Left colon (tissue), 2 donors: ENCODE measurements at regions not wholly inside any gene's neighbourhood (a gene's known extent, or its start where the extent isn't known, plus 50 kb on each side); places are given as distances from the start of the nearest gene placed in this dataset.
"Not testable (repeated sequence)": the region's sequence is repeated elsewhere in the genome, so short reads cannot be mapped to it uniquely, and the experiment has no call there.

Source experiments
- ATAC-seq: fragments of 200-7000 bp; cut with Tn5 transposase; one replicate; pipeline ENCODE4 v1.9.1; 2020; ENCODE audit warnings: mild to moderate bottlenecking, moderate library complexity
- DNase-seq, 2 donors: peaks; one replicate each; pipeline ENCODE4 v3.0.0-alpha.2; 2020
- intact Hi-C, 2 donors: fragments of 100-400 bp; cut with DNase I in 1 of 2; cut with micrococcal nuclease in 1 of 2; formaldehyde crosslinking; loops; one replicate each; pipeline versions ENCODE4 v1.11.2 to v1.14.0; 2022; cut with DNase I, micrococcal nuclease
- donor health status: DM: no; HTN: no; CAD: no.
- donor health status: DM: yes; HTN: yes; CAD: no.

GRCh38 chr6:78365473-78365872 is 501.9 kb upstream of the IRAK1BP1 start:
- intact Hi-C loops = no loop called here
- no peak for ATAC-seq
- no peak for DNase-seq

GRCh38 chr6:78377056-78377455 is 490.3 kb upstream of the IRAK1BP1 start:
- DNase-seq (no peak), ATAC-seq (no peak)
- intact Hi-C loops = no loop called here

- no peak for ATAC-seq
- intact Hi-C loops = no loop called here
- DNase-seq = no peak
Observed at GRCh38 chr6:78379982-78380381, 487.4 kb upstream of the IRAK1BP1 start.

- DNase-seq (no peak), ATAC-seq (no peak)
- intact Hi-C loops = no loop called here
Observed at GRCh38 chr6:78380541-78380940, 486.8 kb upstream of the IRAK1BP1 start.

- ATAC-seq (no peak), DNase-seq (no peak)
- intact Hi-C loops = no loop called here
Observed at GRCh38 chr6:78383968-78384367, 483.4 kb upstream of the IRAK1BP1 start.

- intact Hi-C loops, ATAC-seq: not testable (repeated sequence)
Observed at GRCh38 chr6:78386854-78387253, 480.5 kb upstream of the IRAK1BP1 start.

GRCh38 chr6:78390066-78390465 is 477.3 kb upstream of the IRAK1BP1 start:
- intact Hi-C loops = no loop called here
- ATAC-seq (no peak), DNase-seq (no peak)

More at GRCh38 chr6:78386854-78387253, 480.5 kb upstream of the IRAK1BP1 start:
- DNase-seq = not testable (repeated sequence)

GRCh38 chr6:78397499-78397898 is 469.9 kb upstream of the IRAK1BP1 start:
- no peak for ATAC-seq

GRCh38 chr6:78398292-78398691 is 469.1 kb upstream of the IRAK1BP1 start:
- intact Hi-C loops = no loop called here
- ATAC-seq (no peak), DNase-seq (no peak)

More at GRCh38 chr6:78397499-78397898, 469.9 kb upstream of the IRAK1BP1 start:
- no peak for DNase-seq
- intact Hi-C loops = no loop called here

GRCh38 chr6:78400076-78400475 is 467.3 kb upstream of the IRAK1BP1 start:
- DNase-seq (no peak), ATAC-seq (no peak)
- intact Hi-C loops = no loop called here

GRCh38 chr6:78427386-78427785 is 440.0 kb upstream of the IRAK1BP1 start:
- DNase-seq = no peak
- ATAC-seq = no peak
- intact Hi-C loops = no loop called here

GRCh38 chr6:78430521-78430920 is 436.8 kb upstream of the IRAK1BP1 start:
- intact Hi-C loops = no loop called here
- DNase-seq = no peak
- no peak for ATAC-seq

GRCh38 chr6:78435671-78436070 is 431.7 kb upstream of the IRAK1BP1 start:
- ATAC-seq (no peak), DNase-seq (no peak)
- intact Hi-C loops = no loop called here

- ATAC-seq (peak; percentile 44), DNase-seq (no peak)
- intact Hi-C loops = no loop called here
Observed at GRCh38 chr6:78436335-78436734, 431.0 kb upstream of the IRAK1BP1 start.

GRCh38 chr6:78438135-78438534 is 429.2 kb upstream of the IRAK1BP1 start:
- no peak for ATAC-seq
- DNase-seq = no peak

GRCh38 chr6:78460711-78461110 is 406.6 kb upstream of the IRAK1BP1 start:
- DNase-seq = no peak
- intact Hi-C loops = no loop called here
- ATAC-seq = no peak

More at GRCh38 chr6:78438135-78438534, 429.2 kb upstream of the IRAK1BP1 start:
- intact Hi-C loops = no loop called here

GRCh38 chr6:78462728-78463127 is 404.6 kb upstream of the IRAK1BP1 start:
- ATAC-seq = no peak
- DNase-seq = no peak

GRCh38 chr6:78465059-78465634 is 402.2 kb upstream of the IRAK1BP1 start:
- intact Hi-C loops = no loop called here
- ATAC-seq = no peak
- no peak for DNase-seq

More at GRCh38 chr6:78462728-78463127, 404.6 kb upstream of the IRAK1BP1 start:
- intact Hi-C loops = no loop called here

- intact Hi-C loops = no loop called here
- DNase-seq (no peak), ATAC-seq (no peak)
Observed at GRCh38 chr6:78476561-78476960, 390.8 kb upstream of the IRAK1BP1 start.

GRCh38 chr6:78482801-78483552 is 384.4 kb upstream of the IRAK1BP1 start:
- DNase-seq (no peak), ATAC-seq (no peak)
- intact Hi-C loops = no loop called here
